GM23338 (cell line): ENCODE measurements at regions not wholly inside any gene's neighbourhood (a gene's known extent, or its start where the extent isn't known, plus 50 kb on each side); places are given as distances from the start of the nearest gene placed in this dataset.
"Not testable (repeated sequence)": the region's sequence is repeated elsewhere in the genome, so short reads cannot be mapped to it uniquely, and the experiment has no call there.

Experiments
- CREB1 ChIP-seq: fragments of 250-450 bp; sonication (Bioruptor Pico); IDR thresholded peaks from 2 replicates; pipeline ENCODE4 v1.5.0; 2020; ENCODE audit warnings: low read depth, mild to moderate bottlenecking, moderate library complexity
- CTCF ChIP-seq, 2 experiments: fragments of 200-600 bp in 1 of 2; sonication (generic) in 1 of 2; conservative IDR thresholded peaks; 2 replicates each; pipeline versions ENCODE4 v1.5.1 to v1.6.1; 2016 to 2017; ENCODE audit warnings: antibody characterized with exemption in 2 of 2, low read depth in 2 of 2, mild to moderate bottlenecking in 2 of 2, moderate library complexity in 1 of 2
- ETS1 ChIP-seq: IDR thresholded peaks from 2 replicates; pipeline ENCODE4 v1.6.1; 2016; ENCODE audit warnings: antibody characterized with exemption
- POLR2AphosphoS5 ChIP-seq: IDR thresholded peaks from 2 replicates; pipeline ENCODE4 v1.6.1; 2016; ENCODE audit warnings: antibody characterized with exemption, low read depth

- TF ChIP-seq CREB1 (CRISPR knock-in tag); CTCF (conservative IDR thresholded peaks at IDR 0.05; ENCODE audit: low read depth in 2 of 2); POLR2AphosphoS5; ETS1: not testable (repeated sequence)
Observed at GRCh38 chr12:46641649-46642048, 184.1 kb downstream of the SLC38A4 start.
